Erythroblast (primary cell): ENCODE measurements at regions not wholly inside any gene's neighbourhood (a gene's known extent, or its start where the extent isn't known, plus 50 kb on each side); places are given as distances from the start of the nearest gene placed in this dataset.

ENCODE experiments used
- GATA1 ChIP-seq: IDR thresholded peaks from 2 replicates; pipeline ENCODE4 v1.6.1; 2011; ENCODE audit warnings: low read depth, mild to moderate bottlenecking, control low read depth, low read length, moderate library complexity
- POLR2A ChIP-seq: IDR thresholded peaks from 2 replicates; pipeline ENCODE4 v1.6.1; 2011; ENCODE audit warnings: mild to moderate bottlenecking, low read length

DNA sequence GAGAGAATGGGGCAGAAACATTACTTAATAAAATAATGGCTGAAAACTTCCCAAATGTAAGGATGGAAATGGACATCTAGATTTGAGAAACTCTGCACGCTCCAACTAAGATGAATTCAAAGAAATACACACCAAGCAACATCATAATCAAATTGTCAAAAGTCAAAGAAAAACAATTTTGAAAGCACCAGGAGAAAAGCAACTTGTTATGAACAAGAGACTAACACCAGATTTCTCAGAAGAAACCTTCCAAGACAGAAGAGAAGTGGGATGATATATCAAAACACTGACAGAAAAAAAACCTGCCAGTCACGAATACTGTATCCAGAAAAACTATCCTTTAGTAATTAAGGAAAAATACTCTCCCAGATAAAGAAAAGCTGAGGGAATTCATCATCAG, 208.6 kb upstream of the SAMSN1 start:
- TF ChIP-seq POLR2A (no peak), GATA1 (no peak)
